Activated CD4-positive, alpha-beta T cell treated with anti-CD3 and anti-CD28 coated beads, Interleukin-2, amount 50 U/mL, for 24 hours (primary cell): ENCODE measurements at regions not wholly inside any gene's neighbourhood (a gene's known extent, or its start where the extent isn't known, plus 50 kb on each side); places are given as distances from the start of the nearest gene placed in this dataset.
"Not testable (repeated sequence)": the region's sequence is repeated elsewhere in the genome, so short reads cannot be mapped to it uniquely, and the experiment has no call there.

ENCODE experiments used
- DNase-seq, 2 donors: peaks; one replicate each; pipeline ENCODE4 v3.0.0-alpha.2; 2020; ENCODE audit warnings: low read depth in 1 of 2, low spot score in 1 of 2

GRCh38 chr6:92428448-92428847 lies 990.9 kb downstream of the EPHA7 start:
- no peak for DNase-seq

GRCh38 chr6:92427453-92427852 lies 991.9 kb downstream of the EPHA7 start:
- DNase-seq: no peak

- no peak for DNase-seq
Measured at GRCh38 chr6:92415656-92416055, 1003.7 kb downstream of the EPHA7 start.

GRCh38 chr6:92408350-92408749 lies 1011.0 kb downstream of the EPHA7 start:
- no peak for DNase-seq

GRCh38 chr6:92404281-92404680 lies 1015.1 kb downstream of the EPHA7 start:
- no peak for DNase-seq

- no peak for DNase-seq
Measured at GRCh38 chr6:92399911-92400310, 1019.4 kb downstream of the EPHA7 start.

GRCh38 chr6:92388706-92389105 lies 1030.7 kb downstream of the EPHA7 start:
- not testable (repeated sequence) for DNase-seq

GRCh38 chr6:92380803-92381601 lies 1038.4 kb downstream of the EPHA7 start:
- DNase-seq: no peak

- no peak for DNase-seq
Measured at GRCh38 chr6:92377137-92377536, 1042.2 kb downstream of the EPHA7 start.

- DNase-seq: no peak
Measured at GRCh38 chr6:92376691-92377090, 1042.7 kb downstream of the EPHA7 start.

GRCh38 chr6:92371211-92372208 lies 1047.8 kb downstream of the EPHA7 start:
- DNase-seq: no peak

- DNase-seq: no peak
Measured at GRCh38 chr6:92369309-92369708, 1050.0 kb downstream of the EPHA7 start.

- DNase-seq: no peak
Measured at GRCh38 chr6:92364948-92365541, 1054.3 kb downstream of the EPHA7 start.

GRCh38 chr6:92363111-92363510 lies 1056.2 kb downstream of the EPHA7 start:
- DNase-seq: no peak

- DNase-seq: no peak
Measured at GRCh38 chr6:92362404-92362803, 1057.0 kb downstream of the EPHA7 start.

- no peak for DNase-seq
Measured at GRCh38 chr6:92361990-92362389, 1057.4 kb downstream of the EPHA7 start.

GRCh38 chr6:92354270-92354829 lies 1065.0 kb downstream of the EPHA7 start:
- no peak for DNase-seq

GRCh38 chr6:92352130-92352529 lies 1067.2 kb downstream of the EPHA7 start:
- no peak for DNase-seq

- DNase-seq: no peak
Measured at GRCh38 chr6:92341201-92341600, 1078.2 kb downstream of the EPHA7 start.

GRCh38 chr6:92339936-92340640 lies 1079.3 kb downstream of the EPHA7 start:
- DNase-seq: no peak

GRCh38 chr6:92337571-92337970 lies 1081.8 kb downstream of the EPHA7 start:
- no peak for DNase-seq
